Stimulated activated naive CD4-positive, alpha-beta T cell (primary cell): ENCODE measurements at regions not wholly inside any gene's neighbourhood (a gene's known extent, or its start where the extent isn't known, plus 50 kb on each side); places are given as distances from the start of the nearest gene placed in this dataset.
"Not testable (repeated sequence)": the region's sequence is repeated elsewhere in the genome, so short reads cannot be mapped to it uniquely, and the experiment has no call there.

Source experiments
- DNase-seq, 6 experiments: peaks; one replicate each; lab custom pipeline; 2025; lab: John Stamatoyannopoulos, UW

GRCh38 chr9:115301581-115301980 lies 183.6 kb upstream of the TNC start:
- DNase-seq, result no peak

GRCh38 chr9:115305543-115305942 lies 187.6 kb upstream of the TNC start:
- no peak for DNase-seq

- no peak for DNase-seq
Measured at GRCh38 chr9:115306865-115307264, 188.9 kb upstream of the TNC start.

- no peak for DNase-seq
Measured at GRCh38 chr9:115313545-115313944, 195.6 kb upstream of the TNC start.

- no peak for DNase-seq
Measured at GRCh38 chr9:115326461-115326860, 208.5 kb upstream of the TNC start.

- DNase-seq, result no peak
Measured at GRCh38 chr9:115327436-115328122, 209.6 kb upstream of the TNC start.

GRCh38 chr9:115328228-115328627 lies 210.3 kb upstream of the TNC start:
- no peak for DNase-seq

- no peak for DNase-seq
Measured at GRCh38 chr9:115328677-115329076, 210.7 kb upstream of the TNC start.

GRCh38 chr9:115333277-115334070 lies 215.5 kb upstream of the TNC start:
- DNase-seq, result no peak

- no peak for DNase-seq
Measured at GRCh38 chr9:115335439-115335838, 217.5 kb upstream of the TNC start.

- DNase-seq, result no peak
Measured at GRCh38 chr9:115340314-115340713, 222.4 kb upstream of the TNC start.

GRCh38 chr9:115341426-115341825 lies 223.5 kb upstream of the TNC start:
- no peak for DNase-seq

- DNase-seq, result not testable (repeated sequence)
Measured at GRCh38 chr9:115347776-115348175, 229.8 kb upstream of the TNC start.

- DNase-seq, result not testable (repeated sequence)
Measured at GRCh38 chr9:115348936-115349335, 231.0 kb upstream of the TNC start.

GRCh38 chr9:115349542-115349941 lies 231.6 kb upstream of the TNC start:
- DNase-seq, result no peak

GRCh38 chr9:115350548-115350947 lies 232.6 kb upstream of the TNC start:
- DNase-seq, result no peak

- DNase-seq, result no peak
Measured at GRCh38 chr9:115353681-115354080, 235.7 kb upstream of the TNC start.

- DNase-seq, result no peak
Measured at GRCh38 chr9:115357821-115358220, 239.9 kb upstream of the TNC start.

- DNase-seq, result no peak
Measured at GRCh38 chr9:115359017-115359780, 241.2 kb upstream of the TNC start.

GRCh38 chr9:115360122-115360521 lies 242.2 kb upstream of the TNC start:
- DNase-seq, result no peak

- DNase-seq, result no peak
Measured at GRCh38 chr9:115362101-115362500, 244.1 kb upstream of the TNC start.

- no peak for DNase-seq
Measured at GRCh38 chr9:115362640-115363039, 244.7 kb upstream of the TNC start.

GRCh38 chr9:115364991-115365390 lies 247.0 kb upstream of the TNC start:
- DNase-seq, result no peak
